22Rv1 (cell line): ENCODE measurements at regions not wholly inside any gene's neighbourhood (a gene's known extent, or its start where the extent isn't known, plus 50 kb on each side); places are given as distances from the start of the nearest gene placed in this dataset.
"Not testable (repeated sequence)": the region's sequence is repeated elsewhere in the genome, so short reads cannot be mapped to it uniquely, and the experiment has no call there.

Experiments
- H3K27ac ChIP-seq: fragments of 450-650 bp; 2 replicates; pipeline ENCODE4 v1.5.1; 2017
- CTCF ChIP-seq: fragments of 450-650 bp; IDR thresholded peaks from 2 replicates; pipeline ENCODE4 v1.5.1; 2017; ENCODE audit warnings: mild to moderate bottlenecking
- ZFX ChIP-seq: fragments of 450-650 bp; IDR thresholded peaks from 2 replicates; pipeline ENCODE4 v1.6.1; 2017; ENCODE audit warnings: antibody characterized with exemption, borderline replicate concordance

GRCh38 chr2:224222291-224222690 lies 179.6 kb downstream of the FAM124B start:
- H3K27ac ChIP-seq: no peak overlapping the region
- TF ChIP-seq CTCF: no peak
- no peak for TF ChIP-seq ZFX

GRCh38 chr2:224221455-224221913 lies 180.4 kb downstream of the FAM124B start:
- H3K27ac ChIP-seq: no peak overlapping the region
- TF ChIP-seq CTCF (no peak), ZFX (no peak)

- TF ChIP-seq CTCF: no peak
- no peak for TF ChIP-seq ZFX
- no peak overlapping the region for H3K27ac ChIP-seq
Measured at GRCh38 chr2:224220586-224221255, 181.2 kb downstream of the FAM124B start.

GRCh38 chr2:224219781-224220180 lies 180.7 kb upstream of the SERPINE2 start:
- H3K27ac ChIP-seq: no peak overlapping the region
- TF ChIP-seq ZFX (no peak), CTCF (no peak)

- TF ChIP-seq CTCF (no peak), ZFX (no peak)
- no peak overlapping the region for H3K27ac ChIP-seq
Measured at GRCh38 chr2:224217962-224218347, 178.9 kb upstream of the SERPINE2 start.

GRCh38 chr2:224217233-224217961 lies 178.3 kb upstream of the SERPINE2 start:
- H3K27ac ChIP-seq: no peak overlapping the region
- TF ChIP-seq CTCF (no peak), ZFX (no peak)

- not testable (repeated sequence) for H3K27ac ChIP-seq
Measured at GRCh38 chr2:224215611-224216010, 176.5 kb upstream of the SERPINE2 start.

GRCh38 chr2:224213396-224213795 lies 174.3 kb upstream of the SERPINE2 start:
- TF ChIP-seq ZFX: no peak

More at GRCh38 chr2:224213396-224213795, 174.3 kb upstream of the SERPINE2 start:
- H3K27ac ChIP-seq: no peak overlapping the region
